Right renal pelvis (tissue), 4 donors: ENCODE measurements at regions not wholly inside any gene's neighbourhood (a gene's known extent, or its start where the extent isn't known, plus 50 kb on each side); places are given as distances from the start of the nearest gene placed in this dataset.

ENCODE experiments used
- DNase-seq, 4 donors: peaks; one replicate each; pipeline ENCODE4 v3.0.0-alpha.2; 2013; ENCODE audit warnings: low read depth in 4 of 4, low spot score in 3 of 4, missing footprints in 1 of 4

DNA sequence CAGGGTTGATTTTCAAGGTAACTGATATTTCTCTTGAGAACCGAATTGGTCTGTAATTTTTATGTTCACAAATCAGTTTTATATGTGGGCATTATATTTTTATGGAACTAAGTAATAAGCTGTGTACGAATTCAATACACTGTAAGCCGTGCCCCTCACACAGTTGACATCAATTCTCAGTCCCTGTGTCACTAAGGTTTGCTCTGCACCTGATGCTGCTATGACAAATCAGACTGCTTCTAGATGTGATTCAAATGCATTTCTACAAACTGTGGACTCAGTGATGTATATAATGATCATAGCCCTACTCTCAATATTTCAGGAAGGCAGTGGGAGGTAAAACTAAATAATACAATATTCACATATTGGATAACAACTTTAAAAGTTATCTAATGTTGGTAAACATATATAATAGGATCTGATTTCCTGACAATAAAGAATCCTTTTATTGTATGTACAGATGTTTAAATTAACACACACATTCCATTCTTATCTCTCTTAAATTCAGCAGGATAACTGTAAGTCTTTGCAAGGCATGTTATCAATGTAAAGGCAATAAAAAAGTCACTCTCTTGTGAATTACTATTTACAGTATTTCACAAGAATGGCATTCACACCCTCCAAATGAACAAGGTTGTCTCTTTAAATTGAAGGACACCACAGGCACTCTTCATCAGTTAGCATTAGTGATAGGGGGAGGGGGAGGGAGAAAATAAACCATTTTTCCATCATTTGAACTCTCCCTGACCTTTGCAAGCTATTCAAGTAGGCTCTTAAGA, 87.2 kb upstream of the SOX5 start:
- no peak for DNase-seq

GRCh38 chr12:24034894-24035293, 85.4 kb upstream of the SOX5 start:
- no peak for DNase-seq

DNA sequence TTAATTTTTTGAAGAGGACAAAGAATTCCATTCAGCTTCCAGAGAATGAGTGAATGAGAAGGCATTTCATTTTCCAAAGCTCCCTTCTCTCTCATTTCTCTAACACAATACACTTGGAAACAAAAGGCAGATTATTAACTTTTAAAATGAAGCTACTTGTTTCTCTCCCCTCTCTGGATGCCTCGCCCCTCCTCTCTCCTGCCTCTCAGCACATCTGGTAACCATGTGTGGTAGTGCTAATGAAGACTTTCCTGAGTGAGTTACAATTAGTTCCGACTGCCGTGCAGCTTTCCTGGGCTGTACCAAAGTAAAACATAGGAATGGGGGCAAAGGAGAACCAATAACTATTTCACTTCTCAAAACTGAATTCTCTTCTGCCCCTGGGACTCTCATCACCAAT, 84.7 kb upstream of the SOX5 start:
- DNase-seq = no peak

DNA sequence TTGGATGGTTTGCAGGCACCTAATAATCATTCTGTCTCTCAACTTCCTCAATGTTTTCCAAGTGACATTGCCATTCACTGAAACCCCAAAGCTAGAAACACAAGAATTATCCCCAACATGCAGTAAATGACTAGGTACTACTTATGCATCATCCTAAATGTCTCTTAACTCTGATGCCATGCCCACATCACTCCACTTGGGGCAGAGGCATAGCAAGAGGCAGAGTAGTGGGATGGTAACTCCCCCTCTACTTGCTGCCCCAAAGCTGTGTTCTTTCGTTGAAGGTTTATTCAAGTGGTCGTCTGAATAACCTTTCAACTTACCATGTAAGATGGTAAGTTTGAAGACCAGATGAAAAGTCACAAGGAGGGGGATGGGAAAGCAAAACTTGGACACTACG, 77.9 kb upstream of the SOX5 start:
- no peak for DNase-seq

DNA sequence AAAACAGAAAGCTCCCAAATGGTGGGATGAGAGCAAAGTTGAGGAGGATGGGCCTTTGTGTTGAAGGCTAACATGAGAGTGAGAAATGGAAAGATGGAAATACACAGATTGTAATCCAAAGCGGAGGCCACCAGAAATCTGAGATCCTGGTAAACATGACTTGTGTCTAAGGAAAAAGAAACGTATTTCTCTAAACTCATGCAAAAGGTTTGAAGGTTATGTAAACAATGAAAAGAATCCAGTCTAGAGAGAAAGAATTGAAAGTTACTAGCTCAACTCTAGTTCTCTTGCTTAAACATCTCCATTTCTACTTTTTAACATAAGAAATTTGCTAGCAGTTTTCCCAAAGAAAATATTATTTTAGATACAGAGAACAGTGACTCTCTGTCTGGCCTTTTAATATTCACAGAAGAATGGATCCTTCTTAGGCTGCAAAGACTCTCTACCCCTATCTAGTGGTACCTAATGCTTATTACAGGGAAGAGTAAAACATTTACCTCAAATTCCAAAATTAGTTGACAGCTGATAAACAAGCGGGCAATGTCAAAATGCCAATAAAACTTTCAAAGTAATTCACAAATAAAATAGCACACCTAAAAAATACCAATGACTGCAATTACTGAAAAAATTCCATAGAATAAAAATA, 75.8 kb upstream of the SOX5 start:
- DNase-seq = no peak

GRCh38 chr12:24023081-24023480, 73.6 kb upstream of the SOX5 start:
- no peak for DNase-seq

DNA sequence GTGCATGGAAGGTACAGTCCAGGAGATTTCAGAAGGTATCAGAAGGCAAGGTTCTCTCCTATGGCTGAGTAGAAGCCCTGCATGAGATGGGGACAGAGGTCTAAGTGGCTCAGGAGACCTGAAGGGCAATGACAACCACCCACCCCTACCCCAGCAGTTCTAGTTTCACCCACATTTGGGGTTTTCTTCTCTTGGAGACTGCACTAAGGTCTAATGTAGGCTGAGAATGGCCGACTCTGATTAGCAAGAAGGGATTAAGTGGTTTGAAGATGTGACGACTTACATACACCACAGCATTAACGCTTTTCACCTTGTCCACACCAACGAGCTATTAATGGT, 71.7 kb upstream of the SOX5 start:
- no peak for DNase-seq

GRCh38 chr12:24020397-24021163, 71.1 kb upstream of the SOX5 start:
- DNase-seq = no peak

DNA sequence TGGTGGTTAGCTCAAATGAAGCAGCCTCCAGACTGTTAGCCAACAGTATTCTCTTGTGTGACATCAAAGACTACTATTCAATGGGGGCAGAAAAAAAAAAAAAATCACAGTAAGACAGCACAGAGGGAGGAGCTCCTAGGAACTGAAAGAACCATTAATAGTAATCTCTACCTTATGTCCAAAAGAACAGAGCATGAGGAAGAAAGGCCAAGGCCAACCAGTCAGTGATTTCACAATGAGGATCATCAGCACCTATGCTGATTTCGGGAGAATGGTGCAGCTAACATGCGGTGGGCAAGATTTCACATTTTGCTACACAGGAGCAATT, 66.3 kb upstream of the SOX5 start:
- no peak for DNase-seq

- DNase-seq = no peak
Observed at GRCh38 chr12:24014915-24015832, 65.7 kb upstream of the SOX5 start.

- no peak for DNase-seq
Observed at GRCh38 chr12:24014240-24014639, 64.8 kb upstream of the SOX5 start.

DNA sequence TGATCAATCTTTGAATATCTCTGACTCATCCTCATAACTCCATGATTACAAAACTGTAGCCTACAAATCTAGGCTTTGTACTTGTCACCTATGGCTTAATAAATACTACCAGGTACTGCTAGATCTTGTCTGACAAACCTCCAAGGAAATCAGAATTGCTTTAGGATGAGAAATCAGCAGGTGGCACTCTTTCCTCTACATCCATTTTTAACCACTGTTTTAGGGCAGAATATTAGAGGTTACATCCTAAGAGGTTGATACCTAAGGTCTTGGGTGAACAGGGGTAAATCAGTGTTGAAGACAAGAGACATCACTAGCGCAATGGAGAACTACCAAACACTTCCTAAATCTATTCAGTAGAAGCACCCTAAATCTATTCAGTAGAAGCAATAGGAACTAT, 63.1 kb upstream of the SOX5 start:
- DNase-seq = no peak

DNA sequence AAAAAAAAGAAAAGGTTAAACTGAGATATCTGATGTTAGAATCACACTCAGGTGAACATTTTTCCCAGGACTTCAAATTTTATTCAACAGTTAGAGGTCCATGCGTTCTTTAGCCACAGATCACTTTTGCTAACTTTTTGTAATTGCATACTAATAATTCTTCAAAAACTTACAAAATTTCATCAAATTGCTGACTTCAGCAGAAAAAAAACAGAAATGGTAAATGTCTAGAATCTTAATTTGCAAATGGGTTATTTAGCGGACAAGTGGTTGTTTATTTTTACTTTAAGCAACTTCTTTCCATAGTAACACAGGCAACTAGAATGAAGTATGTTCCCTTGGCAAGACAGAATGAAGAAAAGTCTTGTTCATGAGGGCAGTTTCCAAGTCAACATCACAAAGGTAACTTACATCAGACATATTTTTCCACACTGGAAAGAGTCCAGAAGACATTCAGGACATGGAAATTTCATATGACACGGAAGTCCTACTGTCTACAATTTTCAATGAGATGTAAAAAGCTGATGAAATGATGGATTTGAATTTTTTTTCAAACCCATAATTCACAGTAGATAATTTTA, 62.5 kb upstream of the SOX5 start:
- no peak for DNase-seq

DNA sequence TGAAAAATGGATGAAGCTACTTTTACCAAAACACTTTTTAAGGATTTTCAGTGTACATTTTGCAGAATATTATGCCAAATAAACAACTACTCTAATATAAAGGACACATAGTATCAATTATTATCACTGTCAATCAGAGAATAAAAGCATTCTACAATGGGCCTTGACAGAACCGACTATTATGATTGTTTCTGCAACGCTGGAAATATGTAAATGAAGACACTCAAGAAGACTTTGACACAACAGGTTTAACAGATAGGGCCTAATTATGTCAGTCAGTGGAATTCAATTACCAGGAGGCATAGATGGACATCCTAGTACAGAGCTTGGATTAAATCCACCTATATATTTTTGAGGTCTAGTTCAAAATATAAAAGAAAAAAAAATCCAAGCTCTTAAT, 58.7 kb upstream of the SOX5 start:
- DNase-seq = no peak
